Fibroblast of skin of right quadriceps (primary cell): ENCODE measurements at regions not wholly inside any gene's neighbourhood (a gene's known extent, or its start where the extent isn't known, plus 50 kb on each side); places are given as distances from the start of the nearest gene placed in this dataset.
A peak's percentile ranks its signal among the peaks of the same experiment; 100 is the strongest.
"Not testable (repeated sequence)": the region's sequence is repeated elsewhere in the genome, so short reads cannot be mapped to it uniquely, and the experiment has no call there.

Experiments
- DNase-seq: peaks from one replicate; pipeline ENCODE4 v3.0.0-alpha.2; 2013

- no peak for DNase-seq
These were observed 51.4 kb downstream of the MRPL36 start for GRCh38 chr5:1748271-1748670.

GRCh38 chr5:1747803-1748085 is 51.9 kb downstream of the MRPL36 start:
- no peak for DNase-seq

GRCh38 chr5:1747079-1747802 is 52.4 kb downstream of the MRPL36 start:
- no peak for DNase-seq

DNA sequence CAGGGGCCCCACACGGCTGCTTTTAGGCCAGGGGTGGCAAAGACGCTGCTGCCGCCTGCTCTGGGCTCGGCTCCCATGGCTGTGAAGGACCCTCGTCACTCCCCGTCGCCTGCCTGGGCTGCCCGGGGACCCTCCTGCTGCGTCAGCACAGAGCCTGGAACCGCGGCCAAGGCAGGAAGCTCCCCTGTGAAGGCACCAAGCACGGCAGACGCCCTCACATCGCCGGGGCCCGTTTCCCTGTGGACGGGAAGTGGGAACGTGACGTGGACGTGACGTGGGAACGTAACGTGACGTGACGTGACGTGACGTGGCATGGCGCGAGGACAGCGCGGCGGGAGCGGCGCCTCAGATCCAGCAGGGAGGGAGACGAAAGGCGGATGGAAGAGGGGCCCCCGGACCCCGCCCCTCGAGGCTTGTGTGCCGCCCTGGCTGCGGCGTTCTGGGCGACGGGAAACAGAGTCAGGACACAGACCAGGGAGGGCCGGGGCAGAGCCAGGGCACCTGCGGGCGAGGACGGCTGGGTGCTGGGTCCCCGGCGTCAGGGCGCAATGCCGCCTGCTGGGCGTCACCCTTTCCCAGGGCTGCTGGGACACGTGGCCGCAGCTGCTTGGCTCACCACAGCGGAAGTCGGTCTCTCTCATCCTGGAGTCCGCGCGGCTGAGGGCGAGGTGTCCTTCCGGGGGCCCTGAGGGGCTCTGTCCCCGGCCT is 53.1 kb downstream of the MRPL36 start:
- no peak for DNase-seq

- DNase-seq: no peak
These were observed 53.8 kb downstream of the MRPL36 start for GRCh38 chr5:1745796-1746370.

GRCh38 chr5:1745123-1745795 is 54.4 kb downstream of the MRPL36 start:
- no peak for DNase-seq

DNA sequence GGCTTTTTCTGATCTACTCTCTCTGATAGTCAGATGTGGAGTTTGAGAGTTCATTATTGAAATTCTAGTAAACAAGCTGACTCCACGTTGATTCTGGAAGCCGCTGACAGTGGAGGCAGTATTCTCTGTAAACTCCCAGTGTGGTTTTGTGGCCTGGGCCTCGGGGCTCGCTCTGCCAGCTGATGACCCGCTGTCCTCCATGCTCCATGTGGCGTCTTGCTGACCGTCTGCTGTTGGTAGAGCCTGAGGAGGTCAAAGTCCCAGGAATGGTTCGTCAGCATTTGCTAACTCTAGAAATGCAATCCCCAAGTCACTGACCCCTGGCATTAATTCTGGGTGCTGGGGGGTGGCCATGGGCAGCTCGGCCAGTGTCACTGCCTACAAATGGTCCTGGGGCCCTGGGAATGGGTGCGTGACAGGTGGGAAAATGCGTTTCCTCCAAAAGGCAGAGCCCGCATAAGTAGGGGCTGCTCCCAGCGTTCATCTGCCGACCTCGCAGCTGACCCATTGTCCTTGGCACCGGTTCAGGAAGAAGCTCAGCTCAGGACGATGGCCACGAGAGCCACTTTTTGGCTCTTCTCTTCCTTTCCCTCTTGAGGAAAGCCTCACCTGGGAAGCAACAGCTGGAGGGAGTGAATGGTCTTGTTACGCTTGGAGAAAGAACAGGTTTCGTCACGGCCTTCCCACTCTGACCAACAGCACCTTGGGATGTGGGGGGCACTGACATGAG is 55.1 kb downstream of the MRPL36 start:
- DNase-seq: no peak

- no peak for DNase-seq
These were observed 55.9 kb downstream of the MRPL36 start for GRCh38 chr5:1743769-1744085.

DNA sequence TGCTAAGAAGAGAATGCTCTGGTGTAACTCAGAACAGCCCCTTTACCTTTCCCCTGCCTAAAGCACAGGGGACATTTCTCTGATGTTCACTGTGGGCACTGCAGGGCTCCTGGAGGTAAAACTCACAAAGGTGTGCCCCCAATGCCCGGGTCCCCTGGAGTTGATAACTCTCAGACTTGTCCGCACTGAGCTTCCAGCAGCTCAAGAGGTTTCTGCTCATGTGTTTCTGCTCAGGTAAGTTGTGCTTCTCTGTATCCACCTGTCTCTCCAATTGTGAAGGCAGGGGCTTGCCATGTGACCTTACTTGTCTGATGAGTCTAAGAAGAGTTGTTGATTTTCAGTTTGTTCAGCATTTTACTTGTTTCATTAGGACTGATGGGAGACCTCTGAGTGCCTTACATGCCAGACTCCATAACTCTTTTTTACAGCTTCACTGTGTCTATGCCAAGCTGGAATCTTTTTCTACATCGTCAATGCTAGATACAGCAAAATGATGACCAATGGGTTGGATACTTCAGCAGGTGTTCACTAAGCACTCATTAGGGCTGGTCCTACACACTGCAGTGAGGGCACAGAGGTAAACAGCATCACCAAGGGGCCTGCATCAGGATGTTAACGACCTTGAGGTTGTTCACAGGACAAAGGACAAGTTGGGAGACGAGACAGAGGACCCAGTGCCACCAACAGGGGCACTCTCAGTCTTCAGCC is 56.4 kb downstream of the MRPL36 start:
- no peak for DNase-seq

DNA sequence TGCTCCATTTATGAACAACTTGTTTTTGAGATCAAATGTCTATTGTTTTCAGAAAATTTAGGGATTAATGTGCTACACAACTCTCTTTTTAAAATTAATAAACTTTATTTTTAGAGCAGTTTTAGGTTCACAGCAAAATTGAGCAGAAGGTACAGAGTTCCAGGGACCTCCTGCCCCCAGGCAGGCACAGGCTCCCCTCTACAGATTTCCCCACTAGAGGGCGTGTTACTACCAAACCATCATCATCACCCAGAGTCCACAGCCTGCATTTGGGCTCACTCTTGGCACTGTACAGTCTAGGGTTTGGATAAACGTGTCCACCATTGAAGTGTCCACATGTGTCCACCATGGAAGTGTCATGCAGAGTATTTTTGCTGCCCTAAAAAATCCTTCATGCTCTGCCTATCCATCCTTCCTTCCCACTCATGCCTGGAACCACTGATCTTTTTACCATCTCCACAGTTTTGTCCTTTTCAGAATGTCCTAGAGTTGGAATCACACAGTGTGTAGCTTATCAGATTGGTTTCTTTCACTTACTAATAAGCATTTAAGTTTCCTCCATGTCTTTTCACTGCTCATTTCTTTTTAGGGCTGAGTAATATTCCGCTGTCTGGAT is 61.7 kb downstream of the MRPL36 start:
- peak; percentile 9 for DNase-seq

GRCh38 chr5:1736889-1737711 is 62.5 kb downstream of the MRPL36 start:
- DNase-seq: no peak

GRCh38 chr5:1736065-1736464 is 63.6 kb downstream of the MRPL36 start:
- no peak for DNase-seq

DNA sequence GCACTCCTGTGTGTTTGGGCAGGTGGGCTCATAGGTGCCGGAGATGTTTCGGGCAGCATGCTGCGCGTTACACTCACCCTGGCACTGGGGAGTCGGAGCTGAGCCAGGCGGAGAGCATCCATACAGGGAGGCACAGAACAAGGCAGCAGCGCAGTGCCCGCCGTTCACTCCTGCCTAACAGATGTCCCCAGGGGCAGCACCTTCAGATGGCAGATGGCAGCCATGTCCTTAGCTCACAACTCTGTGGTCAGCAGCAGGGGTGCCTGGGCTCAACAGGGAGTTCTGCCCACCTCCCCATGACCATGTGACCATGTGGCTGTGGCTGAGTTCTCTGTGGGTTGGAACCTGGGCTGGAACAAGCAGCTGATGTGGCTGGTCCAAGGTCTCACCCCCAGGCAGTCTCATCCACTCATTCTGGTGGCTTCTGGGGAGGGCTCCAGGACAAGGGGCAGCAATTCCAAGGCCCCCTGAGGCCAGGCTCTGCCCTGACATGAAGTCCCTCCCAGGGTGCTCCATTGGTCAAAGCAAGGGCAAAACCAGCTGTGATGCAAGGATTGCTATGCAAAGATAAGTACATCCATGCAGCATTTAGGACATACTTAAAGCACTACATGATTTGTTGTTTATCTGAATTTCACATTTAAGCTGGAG is 64.2 kb downstream of the MRPL36 start:
- no peak for DNase-seq

DNA sequence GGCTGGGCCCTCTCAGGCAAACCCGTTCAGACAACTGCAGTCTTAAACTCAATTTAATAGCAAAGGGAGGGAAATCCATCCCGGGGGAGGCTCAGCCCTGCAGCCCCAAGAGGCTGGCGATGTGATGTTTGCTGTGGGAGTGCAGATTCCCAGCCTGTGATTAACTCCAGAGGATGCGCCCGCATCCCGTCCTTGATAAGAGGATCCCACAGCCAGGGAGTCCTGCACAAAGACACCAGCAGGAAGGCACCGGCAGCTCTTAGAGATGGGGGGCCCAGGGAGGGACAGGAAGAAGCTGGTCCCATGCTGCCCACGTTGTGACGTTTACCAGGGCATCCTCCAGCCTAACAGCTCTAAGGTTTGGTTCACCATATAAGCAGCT is 64.7 kb downstream of the MRPL36 start:
- DNase-seq: no peak

GRCh38 chr5:1734271-1734907 is 65.2 kb downstream of the MRPL36 start:
- DNase-seq: no peak

GRCh38 chr5:1733369-1733768 is 66.3 kb downstream of the MRPL36 start:
- no peak for DNase-seq

DNA sequence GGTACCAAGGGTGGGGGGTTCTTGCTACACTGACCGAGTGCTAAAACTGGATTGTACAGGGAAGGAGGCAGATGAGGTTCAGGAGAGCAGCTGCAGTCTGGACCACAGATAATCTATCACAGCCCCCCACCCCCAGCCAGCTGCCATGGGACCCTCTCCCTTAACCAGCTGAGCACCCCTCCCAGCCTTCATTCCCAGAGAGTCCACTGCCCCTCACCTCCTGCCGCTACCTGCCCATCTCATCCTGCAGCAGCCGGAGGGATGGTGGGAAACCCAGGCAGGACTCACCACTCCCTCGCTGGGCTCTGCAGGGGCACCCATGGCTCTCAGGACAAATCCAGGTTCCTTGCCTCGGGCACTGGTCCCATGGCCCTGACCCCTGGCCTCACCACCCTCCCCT is 66.7 kb downstream of the MRPL36 start:
- no peak for DNase-seq

DNA sequence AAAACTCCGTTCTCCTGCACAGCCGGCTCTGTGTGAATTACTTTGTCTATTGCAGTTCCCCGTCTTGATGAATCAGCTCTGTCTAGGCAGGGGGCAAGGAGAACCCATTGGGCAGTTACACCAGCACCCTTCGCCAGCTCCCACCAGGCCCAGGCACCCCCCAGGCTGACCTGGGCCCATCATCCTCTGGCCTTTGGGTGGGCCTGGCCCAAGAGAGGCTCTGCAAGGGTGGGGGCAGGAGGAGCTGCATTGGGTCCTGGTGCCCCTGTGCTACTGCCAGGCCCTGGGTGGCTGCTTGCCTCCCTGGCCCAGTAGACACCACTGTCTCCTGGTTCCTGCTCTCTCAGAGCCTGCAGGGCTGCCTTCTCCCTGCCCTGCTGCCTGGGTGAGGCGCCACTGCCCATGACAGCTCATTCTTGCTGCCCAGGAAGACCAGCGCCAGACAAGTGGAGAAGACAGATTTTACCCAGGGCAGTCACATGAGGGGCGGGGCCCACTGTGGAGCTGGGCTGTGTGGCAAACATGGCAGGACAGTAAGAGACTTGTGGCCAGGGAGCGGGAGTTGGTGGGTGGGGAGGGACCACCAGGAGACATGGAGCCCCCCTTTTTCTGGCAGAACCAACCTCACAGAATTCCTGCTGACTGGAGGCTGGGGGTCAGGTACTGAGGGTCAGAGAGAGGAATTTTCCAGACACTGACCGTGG is 67.2 kb downstream of the MRPL36 start:
- DNase-seq: no peak

DNA sequence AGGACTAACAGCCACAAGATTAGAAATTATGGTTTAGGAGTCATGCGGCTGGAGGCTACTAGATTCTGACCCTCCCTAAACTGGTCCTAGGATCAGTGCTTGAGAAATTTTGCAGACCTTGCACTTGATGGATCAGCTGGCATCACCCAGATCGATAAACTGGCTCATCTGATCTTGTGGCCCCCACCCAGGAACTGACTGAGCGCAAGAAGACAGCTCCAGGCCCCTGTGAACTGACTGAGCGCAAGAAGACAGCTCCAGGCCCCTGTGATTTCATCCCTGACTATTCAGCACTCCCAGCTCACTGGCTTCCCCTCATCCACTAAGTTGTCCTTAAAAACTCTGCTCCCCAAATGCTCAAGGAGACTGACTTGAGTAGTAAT is 67.8 kb downstream of the MRPL36 start:
- DNase-seq: not testable (repeated sequence)
